GM12878 (cell line): ENCODE measurements at regions not wholly inside any gene's neighbourhood (a gene's known extent, or its start where the extent isn't known, plus 50 kb on each side); places are given as distances from the start of the nearest gene placed in this dataset.

ENCODE experiments used
- ATAC-seq: fragments of 200-7000 bp; cut with Tn5 transposase; 3 replicates; pipeline ENCODE4 v1.9.1; 2020; ENCODE audit warnings: mild to moderate bottlenecking, moderate library complexity
- BruUV-seq: library from RNA; stranded (reverse); fragments of 400-500 nt; replicated peaks from 2 replicates; lab custom pipeline; 2021; lab: Mats Ljungman, UMichigan
- CTCF ChIA-PET: fragments of 300-600 bp; sonication (Branson Sonifier 250); formaldehyde crosslinking; extraction: SDS; loops from one replicate; lab custom pipeline; 2021; ENCODE audit warnings: inconsistent platforms; lab: Yijun Ruan, JAX
- POLR2A ChIA-PET: fragments of 350-600 bp; formaldehyde crosslinking; extraction: SDS; loops from one replicate; lab custom pipeline; 2021; ENCODE audit warnings: inconsistent platforms; lab: Charles Lee
- RAD21 ChIA-PET: fragments of 300-600 bp; sonication (Branson Sonifier 250); formaldehyde crosslinking; loops from one replicate; lab custom pipeline; 2023; ENCODE audit warnings: antibody characterized with exemption; ENCODE audit not compliant: unreplicated experiment; lab: Charles Lee
- SMC1A ChIA-PET: fragments of 300-600 bp; sonication (Branson Sonifier 250); formaldehyde crosslinking; loops from one replicate; lab custom pipeline; 2023; ENCODE audit not compliant: unreplicated experiment, uncharacterized antibody; lab: Charles Lee
- DNase-seq: peaks from one replicate; pipeline ENCODE4 v3.0.0-alpha.2; 2011; ENCODE audit warnings: low read depth, low spot score
- FAIRE-seq: peaks from 3 replicates; lab custom pipeline; 2011; peaks lifted over from hg19 to GRCh38; lab: Jason Lieb, UNC
- H2AFZ ChIP-seq: 2 replicates; pipeline ENCODE4 v1.6.0; 2011; ENCODE audit warnings: low read depth, low read length, control low read depth; ENCODE audit not compliant: control insufficient read depth
- H3K27ac ChIP-seq: 2 replicates; pipeline ENCODE4 v1.5.1; 2011; ENCODE audit warnings: control low read depth; ENCODE audit not compliant: control insufficient read depth, insufficient read depth
- H3K27me3 ChIP-seq, 2 experiments: replicated peaks in 1 of 2; 2 replicates each; pipeline versions ENCODE4 v1.6.0 to v1.6.1; 2011; ENCODE audit warnings: low read length in 1 of 2; ENCODE audit not compliant: control insufficient read depth in 2 of 2, insufficient read depth in 2 of 2
- H3K36me3 ChIP-seq, 2 experiments: 2 replicates each; pipeline ENCODE4 v1.5.1; 2011; ENCODE audit warnings: low read length in 1 of 2; ENCODE audit not compliant: control insufficient read depth in 2 of 2, insufficient read depth in 2 of 2
- H3K4me1 ChIP-seq: 2 replicates; pipeline ENCODE4 v1.6.1; 2011; ENCODE audit warnings: mild to moderate bottlenecking, low read length, moderate library complexity, mixed read lengths; ENCODE audit not compliant: control insufficient read depth, insufficient read depth
- H3K4me2 ChIP-seq: 2 replicates; pipeline ENCODE4 v1.6.0; 2011; ENCODE audit warnings: control low read depth; ENCODE audit not compliant: control insufficient read depth, insufficient read depth
- H3K4me3 ChIP-seq: fragments of 200-600 bp; sonication (generic); 2 replicates; pipeline ENCODE4 v1.5.1; 2016
- H3K79me2 ChIP-seq: 2 replicates; pipeline ENCODE4 v1.6.0; 2011; ENCODE audit warnings: low read length; ENCODE audit not compliant: control insufficient read depth, insufficient read depth
- H3K9ac ChIP-seq: 2 replicates; pipeline ENCODE4 v1.8.0; 2011; ENCODE audit warnings: low read length, control low read depth, mixed read lengths; ENCODE audit not compliant: control insufficient read depth, insufficient read depth
- H3K9me3 ChIP-seq: replicated peaks from 3 replicates; pipeline ENCODE4 v1.5.1; 2011; ENCODE audit warnings: mild to moderate bottlenecking, low read length; ENCODE audit not compliant: control insufficient read depth, insufficient read depth
- H4K20me1 ChIP-seq: 2 replicates; pipeline ENCODE4 v1.6.0; 2011; ENCODE audit not compliant: control insufficient read depth, insufficient read depth
- ASH2L ChIP-seq: fragments of 300-600, 200-600 bp; sonication (generic); IDR thresholded peaks from 2 replicates; pipeline ENCODE4 v1.6.1; 2017; ENCODE audit warnings: low read depth, mild to moderate bottlenecking, borderline replicate concordance
- CUX1 ChIP-seq: IDR thresholded peaks from 2 replicates; pipeline ENCODE4 v1.6.1; 2012; ENCODE audit warnings: improper control_type of control experiment, low read depth, low read length; ENCODE audit not compliant: insufficient replicate concordance
- JUND ChIP-seq: IDR thresholded peaks from 2 replicates; pipeline ENCODE4 v1.6.1; 2012; ENCODE audit warnings: low read depth, mild to moderate bottlenecking, low read length, improper control_type of control experiment, moderate library complexity
- KLF5 ChIP-seq: fragments of 450-650 bp; IDR thresholded peaks from 2 replicates; pipeline ENCODE4 v1.6.1; 2014; ENCODE audit warnings: mild to moderate bottlenecking; ENCODE audit not compliant: partially characterized antibody
- MTA3 ChIP-seq: IDR thresholded peaks from 2 replicates; pipeline ENCODE4 v1.6.1; 2012; ENCODE audit warnings: low read length, inconsistent platforms, borderline replicate concordance
- NKRF ChIP-seq: fragments of 450-650 bp; conservative IDR thresholded peaks from 2 replicates; pipeline ENCODE4 v1.6.1; 2017; ENCODE audit warnings: mild to moderate bottlenecking, moderate library complexity
- NR2F1 ChIP-seq: fragments of 450-650 bp; conservative IDR thresholded peaks from 2 replicates; pipeline ENCODE4 v1.6.1; 2017; ENCODE audit warnings: mild to moderate bottlenecking
- RELB ChIP-seq: fragments of 450-650 bp; IDR thresholded peaks from 2 replicates; pipeline ENCODE4 v1.6.1; 2017; ENCODE audit warnings: low read depth, mild to moderate bottlenecking, moderate library complexity
- SIX5 ChIP-seq: IDR thresholded peaks from 2 replicates; pipeline ENCODE4 v1.6.1; 2011; ENCODE audit warnings: mild to moderate bottlenecking, low read depth, low read length, moderate library complexity; ENCODE audit not compliant: severe bottlenecking
- ZBED1 ChIP-seq: IDR thresholded peaks from 2 replicates; pipeline ENCODE4 v1.6.1; 2016; ENCODE audit warnings: borderline replicate concordance
- WGBS: methylation state at CpG from one replicate; pipeline ENCODE4 v1.1.6; 2016; ENCODE audit warnings: low lambda C conversion rate; ENCODE audit not compliant: insufficient replicate concordance, insufficient coverage; ENCODE audit errors: missing lambda C conversion rate; 5-methylcytosine and 5-hydroxymethylcytosine counted together
- in situ Hi-C: fragments of 300-500 bp; cut with MboI; formaldehyde crosslinking; loops from 9 replicates; pipeline ENCODE4 v1.14.3; 2018; ENCODE audit warnings: mixed read lengths
- intact Hi-C: fragments of 100-400 bp; cut with micrococcal nuclease; formaldehyde crosslinking; loops from one replicate; pipeline ENCODE4 v1.14.2; 2022; ENCODE audit not compliant: unreplicated experiment

GRCh38 chr10:78553792-78554191, 515.0 kb upstream of the ZMIZ1 start:
- 50% methylated on average over 2 of the region's 3 CpGs for WGBS
- Histone ChIP-seq H2AFZ (no peak overlapping the region), H3K4me3 (no peak overlapping the region), H3K27ac (no peak overlapping the region), H4K20me1 (no peaks in the 10 kb centered on the region), H3K9me3 (no peaks in the 10 kb centered on the region), H3K4me2 (no peak overlapping the region), H3K27me3 (no peaks in the 10 kb centered on the region; a peak in 2 of 4 replicates), H3K4me1 (no peaks in the 10 kb centered on the region), H3K36me3 (no peaks in the 10 kb centered on the region), H3K9ac (no peak overlapping the region), H3K79me2 (no peaks in the 10 kb centered on the region)
- in situ Hi-C loops (no loop called here), intact Hi-C loops (no loop called here)
- FAIRE-seq (no peak), ATAC-seq (no peak), DNase-seq (no peak)
- ChIA-PET POLR2A (no interaction called here), CTCF (no interaction called here), SMC1A (no interaction called here), RAD21 (no interaction called here)
- BruUV-seq = no TSS peak
- TF ChIP-seq ASH2L = no peak
- no peak for TF ChIP-seq NKRF
- TF ChIP-seq KLF5 = no peak
- TF ChIP-seq ZBED1 = no peak
- TF ChIP-seq MTA3 = no peak
- TF ChIP-seq CUX1 = no peak
- no peak for TF ChIP-seq RELB
- TF ChIP-seq SIX5 = no peak
- TF ChIP-seq NR2F1 = no peak
- no peak for TF ChIP-seq JUND
